ENCODE measurements at regions not wholly inside any gene's neighbourhood (a gene's known extent, or its start where the extent isn't known, plus 50 kb on each side); places are given as distances from the start of the nearest gene placed in this dataset.
"Not testable (repeated sequence)": the region's sequence is repeated elsewhere in the genome, so short reads cannot be mapped to it uniquely, and the experiment has no call there.

- DNase-seq (ENCODE audit: low read depth): no peak
Observed at GRCh38 chr18:76634564-76634963, 139.5 kb upstream of the ZNF516 start.

- no peak for DNase-seq (ENCODE audit: low read depth)
Observed at GRCh38 chr18:76633588-76634269, 138.7 kb upstream of the ZNF516 start.

DNA sequence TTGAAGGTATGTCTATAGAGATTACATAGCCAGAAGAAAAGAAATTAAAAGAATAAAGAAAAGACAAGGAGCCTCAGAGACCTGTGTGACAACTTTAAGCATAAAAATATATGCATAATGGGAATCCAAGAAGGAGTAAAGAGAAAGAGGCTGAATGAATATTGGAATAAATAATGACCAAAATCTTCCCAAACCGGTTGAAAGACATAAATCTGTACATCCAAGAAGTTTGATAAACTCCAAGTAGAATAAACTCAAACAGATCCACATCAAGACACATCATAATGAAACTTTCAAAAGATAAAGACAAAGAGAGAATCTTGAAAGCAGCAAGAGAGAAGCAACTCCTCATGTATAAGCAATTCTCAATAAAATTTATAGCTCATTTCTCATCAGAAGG, 132.4 kb upstream of the ZNF516 start:
- no peak for DNase-seq (ENCODE audit: low read depth)

DNA sequence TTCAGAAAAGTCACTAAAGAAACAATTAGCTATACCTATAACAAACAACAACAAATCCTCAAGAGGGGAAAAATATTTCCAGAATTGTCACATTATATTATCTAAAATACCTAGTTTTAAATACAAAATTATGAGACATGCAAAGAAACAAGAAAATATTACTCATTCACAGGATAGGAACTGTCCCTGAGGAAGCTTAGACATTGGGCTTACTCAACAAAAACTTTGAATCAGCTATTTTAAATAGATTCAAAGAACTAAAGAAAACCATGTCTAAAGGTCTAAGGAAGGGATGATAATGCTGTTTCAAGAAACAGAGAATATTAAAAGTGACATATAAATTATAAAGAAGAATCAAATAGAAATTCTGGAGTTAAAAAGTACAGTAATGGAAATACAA, 131.9 kb upstream of the ZNF516 start:
- no peak for DNase-seq (ENCODE audit: low read depth)

GRCh38 chr18:76622651-76623050, 127.6 kb upstream of the ZNF516 start:
- no peak for DNase-seq (ENCODE audit: low read depth)

DNA sequence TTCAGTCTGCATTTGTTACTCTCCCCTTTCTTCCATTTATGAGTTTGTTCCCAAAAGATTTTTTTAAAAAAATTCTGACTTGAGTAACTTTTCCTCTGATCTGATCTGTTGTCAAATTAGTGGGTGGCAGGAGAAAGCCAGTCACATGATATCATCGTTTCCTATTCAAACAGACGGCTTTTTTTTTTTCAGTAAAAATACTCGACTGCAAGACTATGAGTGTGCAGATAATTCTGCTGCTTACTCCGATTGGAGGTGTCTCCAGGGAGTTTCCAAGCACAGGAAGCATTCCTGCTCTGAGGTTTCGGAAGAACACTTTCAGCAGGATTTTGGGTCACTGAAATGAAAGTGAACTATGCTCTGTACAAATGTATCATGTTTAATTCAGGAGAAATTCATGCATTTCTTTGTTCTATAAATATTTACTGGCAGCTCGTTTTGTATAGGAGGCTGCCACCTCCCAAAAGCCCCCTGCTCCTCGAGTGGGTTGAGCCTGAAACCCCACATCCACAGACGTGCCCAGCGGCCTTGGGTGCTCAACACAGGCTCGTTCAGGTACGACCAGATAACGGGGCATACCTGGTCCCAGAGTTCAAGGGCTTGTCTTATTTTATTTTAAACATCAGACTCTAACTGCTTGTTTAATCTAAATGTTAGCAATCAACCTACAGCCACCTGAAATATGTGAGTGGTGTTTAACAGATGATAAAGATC, 126.9 kb upstream of the ZNF516 start:
- DNase-seq (ENCODE audit: low read depth): no peak

DNA sequence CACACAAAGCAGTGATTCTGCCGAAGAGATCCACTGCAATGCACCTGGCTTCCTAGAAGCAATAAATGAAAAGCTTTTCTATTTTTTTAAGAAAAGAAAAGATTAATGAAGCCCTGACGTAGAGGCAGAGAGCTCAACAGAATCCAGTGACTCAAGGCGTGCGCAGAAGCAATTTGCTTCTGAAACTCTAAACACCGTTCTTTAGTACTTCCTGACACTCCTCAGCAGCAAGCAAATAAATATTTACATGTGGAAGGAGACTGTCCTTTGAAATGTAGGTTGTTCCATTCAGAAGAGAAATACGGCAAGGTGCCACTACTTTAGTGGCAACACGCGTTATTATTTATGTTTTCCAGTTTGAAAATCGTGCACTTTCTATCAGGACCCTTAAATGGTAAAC, 126.2 kb upstream of the ZNF516 start:
- DNase-seq (ENCODE audit: low read depth): no peak

DNA sequence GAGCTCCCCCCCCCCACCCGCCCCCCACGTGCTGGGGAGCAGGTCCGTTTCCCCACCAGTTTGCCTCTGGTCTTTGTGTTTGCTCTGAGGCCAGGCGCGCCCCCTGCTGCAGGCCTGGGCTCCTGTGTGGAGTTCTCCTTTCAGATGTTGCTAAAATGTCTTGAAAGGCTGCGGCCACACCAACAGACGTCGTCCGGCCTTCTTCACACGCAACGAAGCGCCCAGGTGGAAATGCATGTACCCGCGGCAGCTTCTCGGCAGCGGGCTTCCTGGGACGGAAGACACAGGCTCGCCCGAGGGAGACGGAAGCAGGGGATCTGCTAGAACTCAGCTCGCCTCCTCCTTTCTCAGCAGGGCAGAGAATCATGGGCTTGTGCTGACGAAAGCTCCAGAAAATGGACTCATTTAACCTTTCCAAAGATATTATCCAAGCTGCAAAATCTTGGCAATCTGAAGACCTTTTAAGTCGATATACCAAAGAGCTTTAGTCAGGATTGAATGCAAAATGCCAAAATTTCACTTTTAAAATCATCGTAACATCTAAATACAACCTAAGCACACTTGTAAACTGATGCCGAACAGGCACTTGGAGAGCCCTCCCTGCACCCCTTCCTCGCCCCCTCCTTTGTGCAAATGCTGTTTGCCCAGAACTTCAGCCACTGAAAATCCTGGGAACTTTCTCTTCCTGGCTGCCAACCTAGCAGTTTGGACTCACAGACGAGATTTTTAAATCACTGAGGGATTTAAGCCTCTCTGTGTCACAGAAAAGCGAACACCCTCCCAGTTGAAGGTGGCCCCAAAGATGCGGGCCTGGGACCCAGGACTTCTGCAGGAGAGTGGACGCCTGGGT, 125.5 kb upstream of the ZNF516 start:
- no peak for DNase-seq (ENCODE audit: low read depth)

DNA sequence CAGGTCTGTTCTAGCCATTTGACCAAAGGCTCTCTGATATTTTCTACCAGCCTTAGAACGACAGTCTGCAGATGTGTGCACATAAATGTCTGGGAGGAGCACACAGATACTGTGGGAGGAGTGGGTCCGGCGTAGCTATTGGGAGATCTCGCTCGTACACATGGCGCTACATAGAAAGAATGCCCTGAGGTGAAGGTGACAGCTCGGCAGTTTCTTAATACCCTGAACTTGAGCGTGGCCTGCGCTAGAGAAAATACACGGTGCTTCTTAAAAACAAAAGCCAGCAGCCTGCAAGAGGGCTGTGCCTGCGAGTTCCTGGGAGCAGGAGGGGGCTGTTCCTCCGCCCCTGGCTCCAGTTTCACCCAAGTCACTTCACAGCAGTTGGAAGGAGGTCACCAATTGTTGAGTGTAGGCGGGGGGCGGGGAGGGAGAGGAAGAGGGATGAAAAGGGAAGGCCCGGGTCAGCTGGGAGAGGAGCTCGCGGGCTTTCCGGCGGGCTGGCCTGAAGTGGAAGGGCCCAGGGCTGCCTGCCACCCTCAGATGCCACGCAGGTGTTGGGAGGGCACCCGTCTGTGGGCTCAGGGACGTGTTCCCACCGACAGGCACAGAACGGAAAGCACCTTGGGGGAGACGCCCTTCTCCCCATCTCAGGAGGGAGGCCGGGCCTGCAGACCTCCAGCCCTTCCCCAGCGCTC, 124.7 kb upstream of the ZNF516 start:
- DNase-seq (ENCODE audit: low read depth): no peak

GRCh38 chr18:76619261-76619620, 124.2 kb upstream of the ZNF516 start:
- no peak for DNase-seq (ENCODE audit: low read depth)

DNA sequence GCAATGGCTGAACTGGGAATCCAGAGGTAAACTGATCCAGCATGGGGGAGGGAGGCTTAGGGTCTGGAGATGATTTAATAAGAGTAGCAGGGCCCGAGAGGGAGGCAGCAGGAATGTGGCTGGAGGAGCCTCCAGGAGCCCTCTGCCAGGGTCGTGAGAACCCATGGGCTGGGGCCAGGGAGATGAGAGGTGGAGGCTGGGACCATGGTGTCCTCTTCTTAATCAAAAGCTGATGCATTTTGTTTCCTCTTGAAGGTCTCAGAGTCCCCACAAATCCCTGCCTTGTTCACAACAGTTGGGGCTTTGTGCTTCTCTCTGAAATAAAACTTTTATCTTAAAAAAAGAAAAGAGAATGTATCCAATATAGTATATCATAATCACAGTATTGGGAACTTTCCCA, 123.7 kb upstream of the ZNF516 start:
- no peak for DNase-seq (ENCODE audit: low read depth)

DNA sequence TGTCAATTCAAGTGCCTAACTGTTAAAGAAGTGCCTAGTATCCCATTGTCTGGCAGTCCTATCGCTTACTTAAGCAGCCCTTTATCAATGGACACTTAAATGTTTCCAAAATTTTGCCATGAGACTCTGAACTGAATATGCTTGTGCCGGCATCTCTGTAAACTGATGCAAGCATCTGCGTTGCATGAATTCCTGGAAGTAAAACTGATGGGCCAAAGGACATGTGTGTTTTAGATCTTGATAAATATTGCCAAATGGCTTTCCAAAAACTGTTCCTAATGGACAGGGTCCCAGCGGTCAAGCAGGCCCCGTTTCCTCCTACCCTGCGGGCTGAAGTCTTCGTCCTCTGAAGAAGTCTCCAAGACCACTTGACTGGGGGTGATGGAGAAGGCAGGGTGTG, 121.3 kb upstream of the ZNF516 start:
- DNase-seq (ENCODE audit: low read depth): no peak

DNA sequence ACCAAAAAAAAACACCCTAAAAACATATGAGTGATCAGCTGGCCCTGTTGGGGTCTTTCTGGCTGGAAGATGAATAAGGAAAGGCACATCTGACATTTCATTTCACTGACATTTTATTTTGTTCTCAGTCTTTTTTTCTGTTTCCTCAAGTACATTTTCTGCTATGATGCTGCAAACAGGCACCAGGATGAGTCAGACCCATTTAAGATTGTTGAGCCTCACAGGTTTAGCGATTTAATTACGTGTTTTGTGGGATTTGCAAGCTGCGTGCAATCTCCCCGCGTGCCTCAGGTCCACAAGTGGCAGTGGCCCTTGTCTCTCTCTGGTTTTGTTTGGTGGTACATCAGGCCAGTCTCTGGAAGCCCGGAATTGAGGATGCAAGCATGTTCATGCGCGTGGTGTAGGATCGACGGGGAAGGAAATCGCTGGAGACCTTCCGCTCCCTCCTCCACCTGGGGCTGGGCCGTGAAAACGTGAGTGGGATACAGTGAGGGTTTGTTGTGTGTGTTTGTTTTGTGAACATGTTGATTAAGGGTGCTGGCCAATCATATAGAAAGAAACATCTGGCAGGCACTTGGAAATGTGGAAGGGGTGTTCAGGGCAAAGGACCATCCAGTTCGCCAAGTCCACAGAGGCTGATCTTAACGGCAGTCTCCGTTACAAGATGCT, 120.2 kb upstream of the ZNF516 start:
- no peak for DNase-seq (ENCODE audit: low read depth)

GRCh38 chr18:76613755-76614120, 118.7 kb upstream of the ZNF516 start:
- DNase-seq (ENCODE audit: low read depth): no peak

- DNase-seq (ENCODE audit: low read depth): no peak
Observed at GRCh38 chr18:76613053-76613754, 118.2 kb upstream of the ZNF516 start.

GRCh38 chr18:76611750-76612045, 116.7 kb upstream of the ZNF516 start:
- not testable (repeated sequence) for DNase-seq (ENCODE audit: low read depth)

- DNase-seq (ENCODE audit: low read depth): no peak
Observed at GRCh38 chr18:76610933-76611749, 116.1 kb upstream of the ZNF516 start.

DNA sequence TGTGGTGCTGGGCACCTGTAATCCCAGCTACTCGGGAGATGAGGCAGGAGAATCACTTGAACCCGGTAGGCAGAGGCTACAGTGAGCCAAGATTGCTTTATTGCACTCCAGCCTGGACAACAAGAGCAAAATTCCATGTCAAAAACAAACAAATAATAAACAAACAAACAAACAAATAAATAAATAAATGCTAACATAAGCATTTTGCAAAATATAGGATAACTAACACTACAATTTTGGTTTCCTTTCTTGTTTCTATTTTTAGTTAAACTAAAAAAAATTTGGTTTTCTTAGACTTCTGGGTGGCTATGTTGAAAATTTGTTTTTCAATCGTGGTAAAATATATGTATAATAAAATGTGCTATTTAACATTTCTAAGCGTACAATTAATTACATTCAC, 115.0 kb upstream of the ZNF516 start:
- no peak for DNase-seq (ENCODE audit: low read depth)

DNA sequence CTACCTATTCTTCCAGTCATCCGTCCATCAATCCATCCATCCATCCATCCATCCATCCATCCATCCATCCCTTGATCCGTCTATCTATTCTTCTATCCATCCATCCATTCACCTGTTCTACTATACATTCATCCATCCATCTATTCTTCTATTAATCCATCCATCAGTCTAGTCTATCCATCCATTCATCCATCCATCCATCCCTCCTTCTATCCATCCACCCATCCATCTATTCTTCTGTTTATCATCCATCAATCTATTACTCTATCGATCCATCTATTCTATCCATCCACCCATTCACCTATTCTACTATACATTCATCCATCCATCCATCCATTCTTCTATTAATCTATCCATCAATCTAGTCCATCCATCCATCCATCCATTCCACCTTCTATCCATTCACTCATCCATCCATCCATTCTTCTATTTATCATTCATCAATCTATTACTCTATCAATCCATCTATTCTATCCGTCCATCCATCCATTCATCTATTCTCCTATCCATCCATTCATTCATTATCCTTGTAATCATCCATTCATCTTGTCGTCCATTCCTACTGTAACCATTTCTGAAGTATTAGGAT, 110.4 kb upstream of the ZNF516 start:
- no peak for DNase-seq (ENCODE audit: low read depth)

DNA sequence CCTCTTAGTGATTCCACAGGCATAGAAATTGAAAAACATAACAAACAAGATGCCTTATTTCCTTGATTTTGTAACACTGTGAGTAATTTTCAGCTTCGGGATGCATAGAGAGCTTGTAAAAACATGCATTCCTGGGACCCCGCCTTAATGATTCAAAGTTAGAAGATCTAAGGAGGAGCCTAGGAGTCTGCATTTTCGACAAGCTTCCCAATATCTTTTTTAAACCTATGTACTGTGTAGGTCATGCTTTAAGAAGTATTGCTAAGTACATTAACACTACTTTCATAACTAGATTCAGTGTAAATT, 109.8 kb upstream of the ZNF516 start:
- no peak for DNase-seq (ENCODE audit: low read depth)

Data from CMK (cell line).